B cell (primary cell): ENCODE measurements at regions not wholly inside any gene's neighbourhood (a gene's known extent, or its start where the extent isn't known, plus 50 kb on each side); places are given as distances from the start of the nearest gene placed in this dataset.

Source experiments
- ATAC-seq: fragments of 200-7000 bp; cut with Tn5 transposase; one replicate; pipeline ENCODE4 v1.10.0; 2021; ENCODE audit warnings: low read depth, mild to moderate bottlenecking, moderate number of reproducible peaks, moderate library complexity
- CTCF ChIA-PET: fragments of 350-600 bp; sonication (Branson Sonifier 250); formaldehyde crosslinking; loops from one replicate; lab custom pipeline; 2021; ENCODE audit warnings: antibody characterized with exemption, inconsistent platforms; lab: Charles Lee
- POLR2A ChIA-PET: fragments of 350-600 bp; sonication (Branson Sonifier 250); formaldehyde crosslinking; loops from one replicate; lab custom pipeline; 2021; ENCODE audit warnings: antibody characterized with exemption; lab: Charles Lee
- DNase-seq: peaks from one replicate; pipeline ENCODE4 v3.0.0; 2013
- H2AFZ ChIP-seq: 2 replicates; pipeline ENCODE4 v1.6.1; 2012; ENCODE audit warnings: mild to moderate bottlenecking, low read depth, low read length; ENCODE audit not compliant: insufficient read depth, poor library complexity, severe bottlenecking
- H3K27ac ChIP-seq, 2 donors: 1 replicate in 1 of 2; 2 replicates in 1 of 2; pipeline ENCODE4 v1.5.1; 2012 to 2013; ENCODE audit warnings: low read length in 2 of 2, mild to moderate bottlenecking in 2 of 2, moderate library complexity in 1 of 2
- H3K27me3 ChIP-seq, 4 experiments: fragments of 200-600 bp in 1 of 4; sonication (generic) in 1 of 4; replicated peaks in 1 of 4; 1 replicate in 2 of 4; 2 replicates in 2 of 4; pipeline versions ENCODE4 v1.6.1 to v1.7.0; 2013 to 2016; ENCODE audit warnings: low read length in 3 of 4, mild to moderate bottlenecking in 2 of 4, mixed read lengths in 1 of 4, moderate library complexity in 1 of 4; ENCODE audit not compliant: insufficient read depth in 4 of 4, control insufficient read depth in 3 of 4; ENCODE audit errors: control extremely low read depth in 1 of 4
- H3K36me3 ChIP-seq, 2 experiments: replicated peaks in 1 of 2; 1 replicate in 1 of 2; 2 replicates in 1 of 2; pipeline versions ENCODE4 v1.6.1 to v1.7.1; 2013; ENCODE audit warnings: low read length in 1 of 2; ENCODE audit not compliant: insufficient read depth in 2 of 2, control insufficient read depth in 1 of 2; ENCODE audit errors: control extremely low read depth in 1 of 2, extremely low read depth in 1 of 2
- H3K4me1 ChIP-seq, 2 donors: fragments of 200-600 bp in 1 of 2; sonication (generic) in 1 of 2; 1 replicate in 1 of 2; 2 replicates in 1 of 2; pipeline versions ENCODE4 v1.5.1 to v1.6.1; 2013 to 2017; ENCODE audit warnings: low read length in 2 of 2; ENCODE audit not compliant: control insufficient read depth in 2 of 2, insufficient read depth in 2 of 2
- H3K4me2 ChIP-seq: replicated peaks from 2 replicates; pipeline ENCODE3; 2012; ENCODE audit warnings: mild to moderate bottlenecking, low read depth, low read length; ENCODE audit not compliant: poor library complexity, severe bottlenecking
- H3K4me3 ChIP-seq, 5 experiments: fragments of 200-600 bp in 1 of 5; sonication (generic) in 1 of 5; 1 replicate in 3 of 5; 2 replicates in 2 of 5; pipeline versions ENCODE4 v1.5.1 to v1.7.0; 2011 to 2016; ENCODE audit warnings: low read length in 4 of 5, mild to moderate bottlenecking in 4 of 5, low read depth in 2 of 5, control low read depth in 1 of 5, moderate library complexity in 1 of 5; ENCODE audit not compliant: insufficient read depth in 1 of 5; ENCODE audit errors: control extremely low read depth in 1 of 5, extremely low read depth in 1 of 5
- H3K79me2 ChIP-seq: fragments of 200-600 bp; sonication (generic); one replicate; pipeline ENCODE4 v1.6.0; 2016; ENCODE audit warnings: low read length; ENCODE audit not compliant: control insufficient read depth, insufficient read depth
- H3K9ac ChIP-seq: fragments of 200-600 bp; sonication (generic); 2 replicates; pipeline ENCODE4 v1.6.1; 2017; ENCODE audit warnings: mild to moderate bottlenecking, low read length, moderate library complexity
- H3K9me3 ChIP-seq, 3 donors: one replicate each; pipeline versions ENCODE4 v1.6.1 to v1.7.1; 2013; ENCODE audit warnings: low read length in 2 of 3; ENCODE audit not compliant: control insufficient read depth in 2 of 3, insufficient read depth in 1 of 3; ENCODE audit errors: control extremely low read depth in 1 of 3
- H4K20me1 ChIP-seq: 2 replicates; pipeline ENCODE4 v1.6.0; 2012; ENCODE audit warnings: mild to moderate bottlenecking, low read length; ENCODE audit not compliant: insufficient read depth, control insufficient read depth, poor library complexity, severe bottlenecking
- H3K27ac Mint-ChIP-seq: one replicate; pipeline ENCODE4 v1.8.0; 2021; ENCODE audit warnings: mixed read lengths
- H3K27me3 Mint-ChIP-seq: one replicate; pipeline ENCODE4 v1.8.0; 2021; ENCODE audit warnings: mixed read lengths
- H3K4me1 Mint-ChIP-seq: one replicate; pipeline ENCODE4 v1.8.0; 2021; ENCODE audit warnings: mixed read lengths
- H3K4me3 Mint-ChIP-seq: one replicate; pipeline ENCODE4 v1.8.0; 2021; ENCODE audit warnings: mixed read lengths
- H3K9me3 Mint-ChIP-seq: one replicate; pipeline ENCODE4 v1.8.0; 2022; ENCODE audit warnings: mixed read lengths; ENCODE audit not compliant: insufficient read depth
- CTCF ChIP-seq: fragments of 200-600 bp; IDR thresholded peaks from one replicate; pipeline ENCODE4 v1.8.0; 2022; ENCODE audit warnings: antibody characterized with exemption, mild to moderate bottlenecking
- EZH2 ChIP-seq: IDR thresholded peaks from 2 replicates; pipeline ENCODE4 v1.6.1; 2012; ENCODE audit warnings: borderline replicate concordance, low read depth, mild to moderate bottlenecking, moderate library complexity, low read length; ENCODE audit not compliant: insufficient read depth, poor library complexity, severe bottlenecking
- WGBS: methylation state at CpG from one replicate; pipeline ENCODE4 v1.1.5; 2013; ENCODE audit warnings: missing lambda C conversion rate; ENCODE audit not compliant: insufficient coverage; 5-methylcytosine and 5-hydroxymethylcytosine counted together
- intact Hi-C: fragments of 100-400 bp; cut with micrococcal nuclease; formaldehyde crosslinking; loops from one replicate; pipeline ENCODE4 v1.10.0; 2022

- Mint-ChIP-seq H3K4me3 (no peak overlapping the region), H3K9me3 (no peaks in the 10 kb centered on the region), H3K27me3 (peaks cover 17% of the 10 kb centered on the region), H3K27ac (no peak overlapping the region), H3K4me1 (no peaks in the 10 kb centered on the region)
- Histone ChIP-seq H3K27me3 (no peaks in the 10 kb centered on the region), H3K9me3 (no peaks in the 10 kb centered on the region), H3K4me1 (no peaks in the 10 kb centered on the region), H3K27ac (no peak overlapping the region), H3K4me3 (no peak overlapping the region), H3K79me2 (no peaks in the 10 kb centered on the region), H4K20me1 (no peaks in the 10 kb centered on the region), H2AFZ (no peak overlapping the region), H3K36me3 (no peaks in the 10 kb centered on the region), H3K4me2 (no peak overlapping the region), H3K9ac (no peak overlapping the region)
- ATAC-seq: no peak
- intact Hi-C loops: no loop called here
- ChIA-PET CTCF (no interaction called here), POLR2A (no interaction called here)
- TF ChIP-seq CTCF (no peak), EZH2 (no peak)
- no peak for DNase-seq
- WGBS: 60% methylated on average over 1 of the region's 2 CpGs
Measured at GRCh38 chr1:223012938-223013337, 130.1 kb downstream of the TLR5 start.

DNA sequence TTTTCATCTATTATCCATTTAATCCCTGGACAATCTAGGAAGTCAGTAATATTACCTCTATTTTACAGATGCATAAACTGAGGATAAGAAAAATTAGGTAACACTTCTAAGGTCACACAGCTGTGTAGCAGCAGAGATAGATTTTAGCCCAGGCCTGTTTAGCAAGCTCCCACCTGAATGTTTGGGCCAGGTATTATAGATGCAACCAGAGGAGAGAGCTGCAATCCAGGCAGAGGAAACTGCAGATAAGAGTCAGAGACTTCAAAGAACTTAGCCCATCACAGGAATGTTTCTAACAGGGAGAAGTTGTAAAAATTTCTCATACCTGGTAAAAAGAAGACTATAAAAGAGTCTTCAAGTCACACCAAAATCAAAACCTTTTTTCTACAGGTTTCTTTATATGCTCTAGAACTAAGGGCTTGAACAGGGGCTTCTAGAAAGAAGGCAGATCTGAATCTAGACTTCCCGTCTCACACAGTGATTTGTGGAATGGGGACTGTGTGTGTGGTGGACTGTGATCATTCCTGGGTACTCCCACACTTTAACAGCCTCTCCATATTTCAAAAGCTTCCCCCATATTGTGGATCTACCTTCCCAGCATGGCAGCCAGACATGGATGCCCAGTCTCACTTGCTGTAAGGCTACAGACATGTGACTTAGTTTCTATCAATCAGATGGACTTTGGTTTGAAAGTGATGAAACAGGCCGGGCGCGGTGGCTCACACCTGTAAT lies 128.7 kb downstream of the TLR5 start:
- no CpG with 5 or more reads among the region's 4 CpGs for WGBS
- no peak overlapping the region for H2AFZ ChIP-seq
- TF ChIP-seq EZH2 (no peak), CTCF (no peak)
- no peak overlapping the region for H3K9ac ChIP-seq
- no peaks in the 10 kb centered on the region for H3K4me1 ChIP-seq
- intact Hi-C loops: no loop called here
- no peaks in the 10 kb centered on the region for H4K20me1 ChIP-seq
- H3K79me2 ChIP-seq: no peaks in the 10 kb centered on the region
- H3K9me3 Mint-ChIP-seq: no peaks in the 10 kb centered on the region
- no peaks in the 10 kb centered on the region for H3K36me3 ChIP-seq
- H3K27me3 ChIP-seq: no peaks in the 10 kb centered on the region
- H3K4me2 ChIP-seq: no peak overlapping the region
- H3K4me1 Mint-ChIP-seq: no peaks in the 10 kb centered on the region
- no peak for DNase-seq
- CTCF ChIA-PET: no interaction called here
- H3K27me3 Mint-ChIP-seq: peaks cover 17% of the 10 kb centered on the region
- POLR2A ChIA-PET: no interaction called here
- ATAC-seq: no peak
- H3K27ac Mint-ChIP-seq: no peak overlapping the region
- no peak overlapping the region for H3K4me3 ChIP-seq
- H3K9me3 ChIP-seq: no peaks in the 10 kb centered on the region
- no peak overlapping the region for H3K4me3 Mint-ChIP-seq
- no peak overlapping the region for H3K27ac ChIP-seq
